ENCODE measurements at regions not wholly inside any gene's neighbourhood (a gene's known extent, or its start where the extent isn't known, plus 50 kb on each side); places are given as distances from the start of the nearest gene placed in this dataset.
A peak's percentile ranks its signal among the peaks of the same experiment; 100 is the strongest.

DNA sequence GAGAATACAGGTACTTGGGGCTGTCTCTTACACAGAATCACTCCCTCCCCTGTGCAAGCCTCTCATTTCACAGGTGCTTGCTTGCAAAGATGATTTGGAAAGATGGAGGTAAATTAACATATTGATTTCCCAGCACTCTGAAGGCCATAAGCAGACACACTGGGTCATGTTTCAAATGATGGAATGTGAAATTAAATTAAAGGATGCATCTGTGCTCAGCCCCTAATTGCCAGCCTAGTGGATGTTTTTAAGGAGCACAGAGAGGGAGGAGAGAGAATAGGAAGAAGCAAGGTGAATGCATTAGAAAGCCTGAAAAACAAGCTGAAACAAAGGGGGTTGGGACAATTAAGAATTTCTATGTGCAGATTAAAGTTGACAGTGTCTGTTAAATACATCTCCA is 96.1 kb upstream of the GRIP1 start:
- DNase-seq, result no peak
- Histone ChIP-seq H3K27ac (no peak overlapping the region), H3K36me3 (no peaks in the 10 kb centered on the region), H3K4me3 (no peak overlapping the region), H3K9me3 (no peaks in the 10 kb centered on the region), H3K4me1 (no peaks in the 10 kb centered on the region), H3K27me3 (no peaks in the 10 kb centered on the region)
- TF ChIP-seq POLR2AphosphoS5 (IDR thresholded peaks at IDR 0.05), result no peak
- TF ChIP-seq EP300 (IDR thresholded peaks at IDR 0.05), result no peak
- TF ChIP-seq, protein P1, sequence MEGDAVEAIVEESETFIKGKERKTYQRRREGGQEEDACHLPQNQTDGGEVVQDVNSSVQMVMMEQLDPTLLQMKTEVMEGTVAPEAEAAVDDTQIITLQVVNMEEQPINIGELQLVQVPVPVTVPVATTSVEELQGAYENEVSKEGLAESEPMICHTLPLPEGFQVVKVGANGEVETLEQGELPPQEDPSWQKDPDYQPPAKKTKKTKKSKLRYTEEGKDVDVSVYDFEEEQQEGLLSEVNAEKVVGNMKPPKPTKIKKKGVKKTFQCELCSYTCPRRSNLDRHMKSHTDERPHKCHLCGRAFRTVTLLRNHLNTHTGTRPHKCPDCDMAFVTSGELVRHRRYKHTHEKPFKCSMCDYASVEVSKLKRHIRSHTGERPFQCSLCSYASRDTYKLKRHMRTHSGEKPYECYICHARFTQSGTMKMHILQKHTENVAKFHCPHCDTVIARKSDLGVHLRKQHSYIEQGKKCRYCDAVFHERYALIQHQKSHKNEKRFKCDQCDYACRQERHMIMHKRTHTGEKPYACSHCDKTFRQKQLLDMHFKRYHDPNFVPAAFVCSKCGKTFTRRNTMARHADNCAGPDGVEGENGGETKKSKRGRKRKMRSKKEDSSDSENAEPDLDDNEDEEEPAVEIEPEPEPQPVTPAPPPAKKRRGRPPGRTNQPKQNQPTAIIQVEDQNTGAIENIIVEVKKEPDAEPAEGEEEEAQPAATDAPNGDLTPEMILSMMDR (IDR thresholded peaks at IDR 0.05), result no peak
- no peak for TF ChIP-seq POLR2A (IDR thresholded peaks at IDR 0.05)
- intact Hi-C loops (cut with DNase I; ENCODE audit: low total_unique reads), result no loop called here

DNA sequence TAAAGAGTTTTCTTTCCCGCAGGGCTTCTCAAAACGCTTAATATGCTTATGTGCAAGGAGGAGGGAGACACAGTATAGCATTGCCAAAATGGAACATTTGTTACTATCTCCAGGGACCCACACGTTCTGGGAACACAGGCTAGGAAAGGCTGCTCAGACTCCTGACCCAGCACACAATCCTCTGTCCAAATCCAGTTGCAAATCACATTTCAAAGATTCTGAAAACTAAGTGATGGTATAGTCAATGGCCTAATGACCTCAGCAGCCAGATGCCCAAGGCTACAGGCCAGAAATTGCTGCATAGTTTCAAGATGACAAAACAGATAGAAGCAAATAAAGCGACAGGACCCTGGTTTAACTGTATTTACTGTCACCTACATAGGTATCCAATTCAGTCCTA is 97.0 kb upstream of the GRIP1 start:
- 62 to 81% (median 78%) methylated on average over 4 of the region's 4 CpGs for WGBS, 5 donors
- no peaks in the 10 kb centered on the region for H3K4me1 ChIP-seq
- no peak for TF ChIP-seq POLR2AphosphoS5 (IDR thresholded peaks at IDR 0.05)
- TF ChIP-seq POLR2A (IDR thresholded peaks at IDR 0.05), result no peak
- no peak for TF ChIP-seq EP300 (IDR thresholded peaks at IDR 0.05)
- TF ChIP-seq, protein P1 (IDR thresholded peaks at IDR 0.05), result no peak
- no peaks in the 10 kb centered on the region for H3K36me3 ChIP-seq
- H3K27me3 ChIP-seq, result no peaks in the 10 kb centered on the region
- H3K9me3 ChIP-seq, result no peaks in the 10 kb centered on the region
- no peak overlapping the region for H3K27ac ChIP-seq
- H3K4me3 ChIP-seq, result no peak overlapping the region
- intact Hi-C loops (cut with DNase I; ENCODE audit: low total_unique reads), result no loop called here
- DNase-seq, result peak in 1 of 2 donors; percentile 42

DNA sequence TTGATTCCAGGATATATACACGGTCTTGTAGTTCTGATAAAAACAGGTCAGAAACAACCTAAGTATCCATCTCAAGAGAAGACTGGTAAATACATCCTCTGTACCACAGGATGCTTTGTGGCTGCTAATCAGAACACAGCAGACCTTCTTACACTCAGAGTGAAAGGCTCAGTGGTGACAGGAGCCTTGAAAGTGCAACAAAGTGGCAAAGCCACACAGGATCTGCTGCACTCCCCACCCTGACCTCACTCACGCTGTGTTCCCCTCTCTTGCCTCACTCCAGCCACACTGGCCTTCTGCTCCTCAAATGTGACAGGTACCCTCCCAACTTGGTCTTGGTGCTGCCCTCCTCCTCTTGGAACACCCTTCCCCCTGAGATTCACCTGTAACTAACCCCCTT is 98.1 kb upstream of the GRIP1 start:
- TF ChIP-seq POLR2AphosphoS5 (IDR thresholded peaks at IDR 0.05) (no peak), EP300 (IDR thresholded peaks at IDR 0.05) (no peak), POLR2A (IDR thresholded peaks at IDR 0.05) (no peak)
- TF ChIP-seq, protein P1 (IDR thresholded peaks at IDR 0.05), result no peak
- no peaks in the 10 kb centered on the region for H3K4me1 ChIP-seq
- no peak overlapping the region for H3K4me3 ChIP-seq
- no peaks in the 10 kb centered on the region for H3K27me3 ChIP-seq
- intact Hi-C loops (cut with DNase I; ENCODE audit: low total_unique reads), result no loop called here
- peak in 1 of 2 donors; percentile 49 for DNase-seq
- no peaks in the 10 kb centered on the region for H3K36me3 ChIP-seq
- H3K27ac ChIP-seq, result no peak overlapping the region
- 65 to 97% (median 70%) methylated on average over 2 of the region's 2 CpGs for WGBS, 5 donors
- no peaks in the 10 kb centered on the region for H3K9me3 ChIP-seq

DNA sequence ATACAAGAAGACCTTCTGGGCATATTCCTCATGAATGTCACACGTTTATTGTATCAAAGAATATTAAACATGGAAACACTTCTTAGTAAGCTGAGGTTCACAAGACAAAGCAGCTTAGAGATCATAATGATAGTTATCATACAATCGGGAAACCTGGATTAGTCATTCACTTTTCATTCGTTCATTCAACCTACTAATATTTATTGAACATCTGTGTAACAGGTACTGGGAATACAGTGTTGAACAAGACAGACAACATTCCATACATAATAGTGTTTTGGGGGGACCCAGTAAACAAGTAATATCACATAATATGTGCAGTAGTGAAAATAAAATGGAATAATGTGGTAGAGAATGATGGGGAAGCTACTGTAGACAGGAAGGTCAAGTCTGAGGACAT is 100.6 kb upstream of the GRIP1 start:
- H3K9me3 ChIP-seq, result no peaks in the 10 kb centered on the region
- intact Hi-C loops (cut with DNase I; ENCODE audit: low total_unique reads), result no loop called here
- H3K4me1 ChIP-seq, result no peaks in the 10 kb centered on the region
- TF ChIP-seq EP300 (IDR thresholded peaks at IDR 0.05), result no peak
- no peak for TF ChIP-seq POLR2AphosphoS5 (IDR thresholded peaks at IDR 0.05)
- TF ChIP-seq, protein P1 (IDR thresholded peaks at IDR 0.05), result no peak
- no peak for TF ChIP-seq POLR2A (IDR thresholded peaks at IDR 0.05)
- WGBS, 5 donors, result 72 to 88% (median 80%) methylated on average over 3 of the region's 3 CpGs
- H3K36me3 ChIP-seq, result no peaks in the 10 kb centered on the region
- no peak for DNase-seq
- H3K27ac ChIP-seq, result no peak overlapping the region
- no peaks in the 10 kb centered on the region for H3K27me3 ChIP-seq
- H3K4me3 ChIP-seq, result no peak overlapping the region

All from stomach (tissue), 8 donors.